GM12878 (cell line): ENCODE measurements at regions not wholly inside any gene's neighbourhood (a gene's known extent, or its start where the extent isn't known, plus 50 kb on each side); places are given as distances from the start of the nearest gene placed in this dataset.

Experiments
- POLR2A ChIP-seq: IDR thresholded peaks from 2 replicates; pipeline ENCODE4 v1.6.1; 2011; ENCODE audit warnings: low read depth, mild to moderate bottlenecking, low read length
- POLR2AphosphoS5 ChIP-seq: IDR thresholded peaks from 2 replicates; pipeline ENCODE4 v1.6.1; 2011; ENCODE audit warnings: mild to moderate bottlenecking, low read length, inconsistent platforms
- YY1 ChIP-seq: IDR thresholded peaks from 2 replicates; pipeline ENCODE4 v1.6.1; 2011; ENCODE audit warnings: low read depth, mild to moderate bottlenecking, low read length
- TF ChIP-seq, protein P1 (sequence below), 3 experiments: IDR thresholded peaks in 2 of 3; conservative IDR thresholded peaks in 1 of 3; 2 replicates each; pipeline ENCODE4 v1.5.1; 2011; ENCODE audit warnings: low read depth in 3 of 3, low read length in 3 of 3, mild to moderate bottlenecking in 3 of 3, control low read depth in 2 of 3, moderate library complexity in 2 of 3, inconsistent platforms in 1 of 3, mixed read lengths in 1 of 3; ENCODE audit not compliant: control insufficient read depth in 2 of 3, insufficient read depth in 1 of 3; ENCODE audit errors: extremely low read depth in 1 of 3

DNA sequence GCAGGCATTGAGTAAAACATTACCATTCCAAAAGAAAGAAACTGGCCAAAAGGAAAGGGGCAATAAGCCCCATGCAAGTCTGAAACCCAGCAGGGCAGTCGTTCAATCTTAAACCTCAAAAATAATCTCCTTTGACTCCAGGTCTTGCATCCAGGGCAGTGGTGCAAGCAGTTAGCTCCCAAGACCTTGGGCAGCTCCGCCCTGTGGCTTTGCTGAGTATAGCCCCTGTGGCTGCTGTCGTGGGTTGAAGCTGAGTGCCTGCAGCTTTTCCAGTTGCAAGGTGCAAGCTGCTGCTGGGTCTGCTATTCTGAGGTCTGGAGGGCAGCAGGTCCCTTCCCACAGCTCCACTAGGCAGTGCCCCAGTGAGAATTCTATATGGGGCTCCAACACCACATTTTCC, 580.1 kb upstream of the AUTS2 start:
- TF ChIP-seq, protein P1, sequence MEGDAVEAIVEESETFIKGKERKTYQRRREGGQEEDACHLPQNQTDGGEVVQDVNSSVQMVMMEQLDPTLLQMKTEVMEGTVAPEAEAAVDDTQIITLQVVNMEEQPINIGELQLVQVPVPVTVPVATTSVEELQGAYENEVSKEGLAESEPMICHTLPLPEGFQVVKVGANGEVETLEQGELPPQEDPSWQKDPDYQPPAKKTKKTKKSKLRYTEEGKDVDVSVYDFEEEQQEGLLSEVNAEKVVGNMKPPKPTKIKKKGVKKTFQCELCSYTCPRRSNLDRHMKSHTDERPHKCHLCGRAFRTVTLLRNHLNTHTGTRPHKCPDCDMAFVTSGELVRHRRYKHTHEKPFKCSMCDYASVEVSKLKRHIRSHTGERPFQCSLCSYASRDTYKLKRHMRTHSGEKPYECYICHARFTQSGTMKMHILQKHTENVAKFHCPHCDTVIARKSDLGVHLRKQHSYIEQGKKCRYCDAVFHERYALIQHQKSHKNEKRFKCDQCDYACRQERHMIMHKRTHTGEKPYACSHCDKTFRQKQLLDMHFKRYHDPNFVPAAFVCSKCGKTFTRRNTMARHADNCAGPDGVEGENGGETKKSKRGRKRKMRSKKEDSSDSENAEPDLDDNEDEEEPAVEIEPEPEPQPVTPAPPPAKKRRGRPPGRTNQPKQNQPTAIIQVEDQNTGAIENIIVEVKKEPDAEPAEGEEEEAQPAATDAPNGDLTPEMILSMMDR (IDR thresholded peaks at IDR 0.05 in 2 of 3, conservative IDR thresholded peaks at IDR 0.05 in 1 of 3; ENCODE audit: control insufficient read depth in 2 of 3, extremely low read depth in 1 of 3, insufficient read depth in 1 of 3, low read depth in 3 of 3, low read length in 3 of 3): no peak
- TF ChIP-seq POLR2AphosphoS5: no peak
- no peak for TF ChIP-seq YY1
- no peak for TF ChIP-seq POLR2A
